DMS53 treated with DMSO at 0.1 percent for 48 hours (cell line): ENCODE measurements at regions not wholly inside any gene's neighbourhood (a gene's known extent, or its start where the extent isn't known, plus 50 kb on each side); places are given as distances from the start of the nearest gene placed in this dataset.
"Not testable (repeated sequence)": the region's sequence is repeated elsewhere in the genome, so short reads cannot be mapped to it uniquely, and the experiment has no call there.

ENCODE experiments used
- DNase-seq: peaks from one replicate; lab custom pipeline; 2025; ENCODE audit not compliant: unreplicated experiment; lab: John Stamatoyannopoulos, UW

DNA sequence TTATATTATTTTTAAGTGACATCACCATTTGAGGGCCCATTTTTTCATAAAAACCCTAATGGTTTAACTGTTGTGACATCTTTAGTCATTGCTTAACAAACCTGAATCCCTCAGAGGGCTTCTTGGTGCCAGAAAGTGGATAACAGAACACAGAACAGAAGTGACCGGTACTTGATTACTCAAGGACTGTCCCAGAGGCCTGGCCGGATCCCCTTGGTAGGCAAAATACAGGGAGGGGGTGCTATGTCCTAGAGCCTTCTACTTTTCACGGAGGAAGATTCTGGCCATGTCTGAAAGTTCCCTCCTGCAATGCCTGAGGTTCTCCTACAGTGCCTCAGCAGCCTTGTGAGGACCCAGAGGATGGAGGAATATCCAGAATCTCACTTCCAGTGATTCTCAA lies 94.3 kb upstream of the DCLK2 start:
- DNase-seq = no peak

DNA sequence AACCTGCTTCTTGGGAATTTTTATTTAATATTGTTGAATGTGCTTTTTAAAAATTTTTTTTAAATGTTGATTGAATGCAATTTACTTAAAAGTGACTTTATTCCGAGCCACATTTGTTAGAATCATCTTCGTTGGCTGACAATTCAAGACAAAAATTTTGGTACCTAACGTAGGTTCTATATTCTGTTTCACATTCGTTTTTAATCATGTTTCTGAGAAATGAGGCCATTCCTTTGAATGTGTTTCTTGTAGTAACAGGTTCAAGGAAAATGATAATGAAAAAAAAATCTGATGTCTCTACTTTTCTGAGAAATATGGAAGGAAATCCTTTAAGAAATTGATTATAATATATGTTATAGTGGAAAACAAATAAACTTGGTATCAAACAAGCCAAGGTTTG lies 92.3 kb upstream of the DCLK2 start:
- no peak for DNase-seq

GRCh38 chr4:149986917-149987316 lies 91.3 kb upstream of the DCLK2 start:
- no peak for DNase-seq

- DNase-seq = no peak
Measured at GRCh38 chr4:149987330-149988086, 90.7 kb upstream of the DCLK2 start.

DNA sequence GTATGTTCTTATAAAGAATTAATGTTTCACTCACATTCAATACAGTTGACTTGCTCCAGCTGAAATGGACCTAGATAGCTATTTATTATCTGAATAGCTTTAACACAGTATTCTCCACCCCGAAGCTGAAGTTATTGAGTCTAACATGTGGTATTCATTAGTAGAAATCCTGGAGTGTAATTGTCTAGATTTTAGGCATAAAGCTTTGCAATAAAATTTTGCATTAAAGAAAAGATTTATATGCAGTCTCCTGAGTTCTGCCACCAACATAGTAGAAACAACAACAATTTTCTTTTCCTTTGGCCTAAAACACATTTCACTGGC lies 90.2 kb upstream of the DCLK2 start:
- no peak for DNase-seq

DNA sequence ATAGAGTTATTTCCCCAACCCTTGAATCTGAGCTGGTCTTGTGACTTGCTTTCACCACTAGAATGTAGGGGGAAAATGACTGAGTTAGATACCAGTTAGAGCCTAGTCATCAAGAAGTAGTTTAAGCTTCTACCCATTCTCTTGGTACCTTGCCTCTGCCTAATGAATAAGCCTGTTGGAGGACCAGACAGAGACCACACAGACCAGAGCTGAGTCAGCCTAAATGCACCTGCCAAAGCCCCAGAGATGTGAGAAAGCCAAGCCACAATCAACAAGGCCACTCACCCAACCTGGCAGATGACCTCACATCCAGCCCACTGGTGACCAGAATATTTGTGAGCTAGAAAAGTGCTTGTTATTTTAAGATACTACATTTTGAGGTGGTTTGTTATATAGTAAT lies 85.2 kb upstream of the DCLK2 start:
- no peak for DNase-seq

GRCh38 chr4:149995134-149995756 lies 83.0 kb upstream of the DCLK2 start:
- DNase-seq = no peak

GRCh38 chr4:149997881-149998421 lies 80.3 kb upstream of the DCLK2 start:
- DNase-seq = peak; percentile 71

DNA sequence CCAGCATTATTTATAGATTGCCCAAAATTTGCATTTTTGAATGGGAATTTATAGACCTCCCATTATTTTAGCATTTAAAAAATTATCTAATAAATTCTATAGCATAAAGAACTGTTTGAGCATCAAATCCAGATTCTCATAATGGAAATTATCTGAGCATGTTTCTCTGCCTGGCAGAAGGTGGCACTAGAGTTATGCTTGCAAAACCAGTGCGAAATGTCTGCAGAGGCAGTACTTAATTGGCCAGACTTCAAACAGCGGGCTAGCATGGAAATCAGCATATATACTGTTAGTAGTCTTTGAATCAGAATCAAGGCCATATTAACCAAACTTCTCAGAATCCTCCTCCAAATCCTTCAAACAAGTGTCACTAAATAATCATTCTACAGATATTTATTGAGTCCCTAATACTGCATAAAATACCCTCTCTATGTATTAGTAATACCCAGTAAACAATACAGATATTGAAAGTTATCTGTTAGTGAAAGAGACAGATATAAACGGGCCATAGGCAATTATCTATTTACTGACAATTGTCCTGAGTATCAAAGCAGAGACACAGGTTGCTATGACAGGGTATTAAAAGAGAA lies 78.7 kb upstream of the DCLK2 start:
- peak; percentile 41 for DNase-seq

- DNase-seq = no peak
Measured at GRCh38 chr4:150001815-150002214, 76.4 kb upstream of the DCLK2 start.

GRCh38 chr4:150002561-150002960 lies 75.7 kb upstream of the DCLK2 start:
- DNase-seq = no peak

DNA sequence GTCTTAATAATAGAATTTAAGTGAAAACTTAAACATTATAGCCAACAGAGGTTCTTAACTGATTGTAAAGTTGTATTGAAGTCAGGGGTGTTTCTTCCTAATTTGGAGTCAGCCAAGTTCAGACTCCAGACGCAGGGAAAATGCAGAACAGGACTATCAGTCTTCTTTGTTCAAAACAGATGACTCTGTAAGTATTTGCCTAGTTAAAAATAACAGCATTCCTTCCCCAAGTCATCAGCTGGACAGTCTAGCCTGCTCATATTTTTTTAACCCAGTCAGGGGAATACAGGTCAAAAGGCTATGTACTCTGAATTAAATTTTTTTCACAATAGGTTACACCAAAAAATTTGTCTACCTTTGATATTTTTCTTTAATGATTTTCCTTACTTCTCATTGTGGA lies 73.8 kb upstream of the DCLK2 start:
- DNase-seq = no peak

DNA sequence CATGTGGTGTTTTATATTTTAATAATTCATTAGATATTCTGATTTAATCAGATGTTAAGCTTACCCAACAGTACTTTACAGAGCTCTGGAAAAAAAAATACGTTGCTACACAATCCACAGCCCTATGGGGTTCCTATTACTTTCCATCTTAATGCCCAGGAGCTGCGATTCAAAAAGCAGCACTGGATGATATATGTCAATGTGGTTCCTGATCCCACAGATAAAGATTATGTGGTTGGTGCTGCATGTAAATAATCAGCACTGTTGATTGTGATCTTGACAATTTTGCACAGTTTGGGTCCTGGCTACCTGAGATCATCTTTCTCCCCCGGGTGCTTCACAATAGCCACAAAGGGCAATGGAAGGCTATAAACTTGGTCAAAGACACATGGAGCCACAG lies 72.7 kb upstream of the DCLK2 start:
- no peak for DNase-seq

GRCh38 chr4:150006197-150006596 lies 72.0 kb upstream of the DCLK2 start:
- DNase-seq = no peak

DNA sequence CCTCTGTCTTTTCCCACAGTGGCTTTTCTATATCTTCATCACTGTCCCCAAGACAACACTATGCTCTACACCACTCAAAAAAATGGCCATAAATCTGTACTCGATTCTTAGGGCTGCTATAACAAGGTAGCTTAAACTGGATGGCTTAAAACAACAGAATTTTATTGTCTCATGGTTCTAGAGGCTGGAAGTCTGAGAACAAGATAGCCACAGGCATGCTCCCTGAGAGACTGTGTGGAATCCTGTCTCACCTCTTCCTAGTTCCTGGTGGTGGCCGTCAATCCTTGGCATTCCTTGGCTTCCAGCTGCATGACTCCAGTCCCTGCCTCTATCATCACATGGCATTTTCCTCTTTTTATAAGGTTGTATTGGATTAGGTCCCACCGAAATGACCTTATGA lies 70.7 kb upstream of the DCLK2 start:
- no peak for DNase-seq

DNA sequence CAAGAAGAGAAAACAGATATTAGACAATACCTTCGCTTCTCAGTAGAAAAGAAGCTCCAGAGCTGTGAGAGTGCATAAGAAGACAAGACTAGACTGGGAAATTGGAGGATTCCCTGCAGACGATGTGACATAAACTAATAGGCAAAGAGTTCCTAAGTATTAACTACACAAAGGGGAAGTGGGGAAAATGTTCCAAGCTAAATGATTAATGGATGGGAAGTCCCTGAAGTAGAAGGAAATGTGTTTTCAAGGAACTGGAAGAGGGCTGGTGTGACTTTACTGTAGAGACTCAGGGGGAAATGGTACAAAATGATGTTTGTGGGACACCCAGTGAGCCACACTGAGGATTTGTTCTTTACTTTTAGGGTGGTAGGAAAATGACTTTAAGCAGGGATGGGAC lies 69.7 kb upstream of the DCLK2 start:
- DNase-seq = no peak

- no peak for DNase-seq
Measured at GRCh38 chr4:150009533-150009932, 68.7 kb upstream of the DCLK2 start.

GRCh38 chr4:150010525-150011126 lies 67.6 kb upstream of the DCLK2 start:
- peak; percentile 46 for DNase-seq

- DNase-seq = no peak
Measured at GRCh38 chr4:150012851-150013360, 65.3 kb upstream of the DCLK2 start.

DNA sequence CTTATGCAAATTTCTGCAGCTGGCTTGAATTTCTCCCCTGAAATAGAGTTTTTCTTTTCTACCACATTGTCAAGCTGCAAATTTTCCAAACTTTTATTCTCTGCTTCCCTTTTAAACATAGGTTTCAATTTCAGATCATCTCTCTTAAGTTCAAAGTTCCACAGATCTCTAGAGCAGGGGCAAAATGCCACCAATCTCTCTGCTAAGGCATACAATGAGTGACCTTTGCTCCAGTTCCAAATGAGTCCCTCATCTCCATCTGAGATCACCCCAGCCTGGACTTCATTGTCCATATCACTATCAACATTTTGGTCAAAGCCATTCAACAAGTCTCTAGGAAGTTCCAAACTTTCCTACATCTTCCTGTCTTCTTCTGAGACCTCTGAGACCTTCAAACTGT lies 62.3 kb upstream of the DCLK2 start:
- DNase-seq = not testable (repeated sequence)

DNA sequence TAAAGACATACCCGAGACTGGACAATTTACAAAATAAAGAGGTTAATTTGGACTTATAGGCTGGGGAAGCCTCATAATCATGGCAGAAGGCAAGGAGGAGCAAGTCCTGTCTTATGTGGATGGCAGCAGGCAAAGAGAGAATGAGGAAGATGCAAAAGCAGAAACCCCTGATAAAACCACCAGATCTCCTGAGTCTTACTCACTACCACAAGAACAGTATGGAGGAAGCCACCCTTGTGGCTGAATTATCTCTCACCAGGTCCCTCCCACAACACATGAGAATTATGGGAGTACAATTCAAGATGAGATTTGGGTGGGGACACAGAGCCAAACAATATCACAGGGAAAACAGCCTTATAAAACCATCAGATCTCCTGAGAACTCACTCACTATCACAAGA lies 61.6 kb upstream of the DCLK2 start:
- not testable (repeated sequence) for DNase-seq

DNA sequence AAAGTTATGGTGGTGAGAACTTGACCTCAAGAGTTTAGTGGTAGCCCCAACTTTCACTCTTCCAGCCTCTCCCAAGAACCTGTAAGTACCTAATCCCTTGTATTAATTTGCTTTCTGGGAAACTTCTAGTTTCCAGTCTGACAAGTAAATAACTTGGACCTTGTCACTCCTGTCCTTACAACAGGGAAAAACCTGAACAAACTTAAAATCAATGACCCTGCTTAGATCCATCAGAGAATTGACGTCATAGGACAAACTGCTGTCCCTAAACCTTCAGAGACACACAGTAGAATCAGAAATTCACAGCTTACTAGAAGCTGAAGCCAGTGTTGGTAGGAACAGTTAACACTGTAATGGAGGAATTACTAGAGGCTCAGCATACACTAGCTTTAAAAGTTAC lies 60.0 kb upstream of the DCLK2 start:
- DNase-seq = no peak
